ENCODE measurements at regions not wholly inside any gene's neighbourhood (a gene's known extent, or its start where the extent isn't known, plus 50 kb on each side); places are given as distances from the start of the nearest gene placed in this dataset.
A peak's percentile ranks its signal among the peaks of the same experiment; 100 is the strongest.

- Histone ChIP-seq H3K4me1 (ENCODE audit: insufficient read depth, low read length) (peaks cover 33% of the 10 kb centered on the region; the same call in 1 of the 2 replicates), H3K79me1 (ENCODE audit: insufficient read depth, low read depth, low read length, poor library complexity, severe bottlenecking) (no peaks in the 10 kb centered on the region), H3K79me2 (ENCODE audit: insufficient read depth, low read length) (no peaks in the 10 kb centered on the region), H3K9me3 (ENCODE audit: control insufficient read depth, low read depth, low read length) (no peaks in the 10 kb centered on the region), H3K4ac (ENCODE audit: low read depth, low read length) (no peak overlapping the region), H3K18ac (ENCODE audit: insufficient read length, low read depth, low read length) (peak overlapping the region; percentile 34), H2AK5ac (ENCODE audit: insufficient read length, low read length) (no peak overlapping the region), H4K20me1 (ENCODE audit: control insufficient read depth, insufficient read depth, insufficient read length) (no peaks in the 10 kb centered on the region), H3K14ac (ENCODE audit: insufficient read depth, low read length) (no peak overlapping the region), H3K4me2 (ENCODE audit: insufficient read depth, insufficient read length, low read length) (no peak overlapping the region), H3K56ac (ENCODE audit: insufficient read length, low read depth, low read length) (no peak overlapping the region), H2BK20ac (ENCODE audit: low read depth, low read length, poor library complexity, severe bottlenecking) (no peak overlapping the region), H3K23me2 (ENCODE audit: insufficient read length, low read depth, low read length, poor library complexity, severe bottlenecking) (no peaks in the 10 kb centered on the region), H2AFZ (ENCODE audit: low read length) (peak overlapping the region; percentile 25), H4K8ac (replicated peaks; ENCODE audit: insufficient read length, low read depth, low read length) (no peak overlapping the region), H3K27me3 (ENCODE audit: insufficient read depth, low read length) (no peaks in the 10 kb centered on the region), H4K5ac (ENCODE audit: insufficient read length, low read depth, low read length) (no peak overlapping the region), H3K23ac (ENCODE audit: insufficient read length, low read depth, low read length) (no peak overlapping the region), H3K9ac (ENCODE audit: extremely low read depth, insufficient read length, low read length) (no peak overlapping the region), H2BK12ac (ENCODE audit: insufficient read length, low read depth, low read length) (no peak overlapping the region), H3K27ac (ENCODE audit: insufficient read length, low read depth, low read length) (no peak overlapping the region), H2BK5ac (ENCODE audit: insufficient read length, low read length) (no peak overlapping the region), H2BK15ac (ENCODE audit: low read depth, low read length) (no peak overlapping the region), H2BK120ac (ENCODE audit: low read depth, low read length, poor library complexity, severe bottlenecking) (no peak overlapping the region), H4K91ac (ENCODE audit: insufficient read length, low read depth, low read length) (no peak overlapping the region), H3T11ph (ENCODE audit: low read length) (no peak overlapping the region)
- H3K9me3 Mint-ChIP-seq = no peaks in the 10 kb centered on the region; a peak in 2 of 5 replicates
- H3K27ac Mint-ChIP-seq = no peak overlapping the region
- DNase-seq = no peak
- no peaks in the 10 kb centered on the region for H3K36me3 Mint-ChIP-seq (ENCODE audit: insufficient read depth in 1 of 3, low read depth in 3 of 3)
- no peak for TF ChIP-seq CTCF (conservative IDR thresholded peaks at IDR 0.05)
- H3K27me3 Mint-ChIP-seq (ENCODE audit: low read depth) = peaks cover 6% of the 10 kb centered on the region; the same call in 1 of the 2 replicates
- no CpG with 5 or more reads among the region's 8 CpGs for WGBS (ENCODE audit: extremely low coverage, insufficient read length, low lambda C conversion rate)
- H3K4me3 Mint-ChIP-seq = no peak overlapping the region
- H3K4me1 Mint-ChIP-seq = peaks cover 69 to 70% of the 10 kb centered on the region in 2 experiments
Measured at GRCh38 chr1:175861626-175862367, 118.4 kb upstream of the TNR start.

Data from H9 (cell line).